HG03342 (cell line): ENCODE measurements at regions not wholly inside any gene's neighbourhood (a gene's known extent, or its start where the extent isn't known, plus 50 kb on each side); places are given as distances from the start of the nearest gene placed in this dataset.

Experiments used
- ATAC-seq: cut with Tn5 transposase; IDR thresholded peaks from one replicate; pipeline ENCODE4 v1.9.1; 2021; ENCODE audit warnings: mild to moderate bottlenecking, moderate library complexity; ENCODE audit not compliant: unreplicated experiment

GRCh38 chr18:61047794-61048193 lies 285.4 kb upstream of the CDH20 start:
- no peak for ATAC-seq

GRCh38 chr18:61057443-61057842 lies 275.8 kb upstream of the CDH20 start:
- no peak for ATAC-seq

- ATAC-seq = no peak
These were observed 271.0 kb upstream of the CDH20 start for GRCh38 chr18:61062258-61062657.

GRCh38 chr18:61064911-61065310 lies 268.3 kb upstream of the CDH20 start:
- no peak for ATAC-seq

- ATAC-seq = no peak
These were observed 256.2 kb upstream of the CDH20 start for GRCh38 chr18:61076986-61077385.

GRCh38 chr18:61079714-61080113 lies 253.5 kb upstream of the CDH20 start:
- no peak for ATAC-seq

- no peak for ATAC-seq
These were observed 252.2 kb upstream of the CDH20 start for GRCh38 chr18:61080954-61081528.

- no peak for ATAC-seq
These were observed 250.1 kb upstream of the CDH20 start for GRCh38 chr18:61082976-61083630.

GRCh38 chr18:61085036-61085435 lies 248.2 kb upstream of the CDH20 start:
- no peak for ATAC-seq

- no peak for ATAC-seq
These were observed 247.5 kb upstream of the CDH20 start for GRCh38 chr18:61085761-61086160.

GRCh38 chr18:61086657-61087056 lies 246.6 kb upstream of the CDH20 start:
- ATAC-seq = no peak

GRCh38 chr18:61091379-61091778 lies 241.9 kb upstream of the CDH20 start:
- ATAC-seq = no peak

GRCh38 chr18:61093965-61094364 lies 239.3 kb upstream of the CDH20 start:
- ATAC-seq = no peak

GRCh38 chr18:61096226-61096625 lies 237.0 kb upstream of the CDH20 start:
- ATAC-seq = no peak

- ATAC-seq = no peak
These were observed 226.1 kb upstream of the CDH20 start for GRCh38 chr18:61107113-61107512.

- no peak for ATAC-seq
These were observed 224.5 kb upstream of the CDH20 start for GRCh38 chr18:61108706-61109105.

GRCh38 chr18:61123309-61123708 lies 209.9 kb upstream of the CDH20 start:
- ATAC-seq = no peak

GRCh38 chr18:61127714-61128467 lies 205.3 kb upstream of the CDH20 start:
- ATAC-seq = no peak

- ATAC-seq = no peak
These were observed 204.2 kb upstream of the CDH20 start for GRCh38 chr18:61129001-61129400.

- ATAC-seq = no peak
These were observed 201.2 kb upstream of the CDH20 start for GRCh38 chr18:61132031-61132430.

GRCh38 chr18:61133783-61134182 lies 199.4 kb upstream of the CDH20 start:
- ATAC-seq = no peak

- ATAC-seq = no peak
These were observed 196.4 kb upstream of the CDH20 start for GRCh38 chr18:61136711-61137251.
